Neural cell (in vitro differentiated cells): ENCODE measurements at regions not wholly inside any gene's neighbourhood (a gene's known extent, or its start where the extent isn't known, plus 50 kb on each side); places are given as distances from the start of the nearest gene placed in this dataset.

Source experiments
- H2AFZ ChIP-seq: fragments of 200-600, 300-800 bp; sonication (generic), shearing (Covaris generic); 2 replicates; pipeline ENCODE4 v1.6.0; 2014; ENCODE audit warnings: low read depth, mild to moderate bottlenecking, antibody characterized with exemption, low read length, moderate library complexity
- H3F3A ChIP-seq: fragments of 200-600 bp; shearing (Covaris generic); 2 replicates; pipeline ENCODE4 v1.6.1; 2016; ENCODE audit warnings: mild to moderate bottlenecking, moderate library complexity, mixed read lengths, antibody characterized with exemption, low read length; ENCODE audit not compliant: insufficient read depth, poor library complexity, severe bottlenecking
- H3K27ac ChIP-seq: fragments of 200-600, 300-800 bp; sonication (generic), shearing (Covaris generic); 2 replicates; pipeline ENCODE4 v1.5.1; 2014; ENCODE audit warnings: mild to moderate bottlenecking, low read length, moderate library complexity
- H3K27me3 ChIP-seq: fragments of 300-800, 200-600 bp; sonication (generic), shearing (Covaris generic); 2 replicates; pipeline ENCODE4 v1.6.0; 2014; ENCODE audit warnings: mild to moderate bottlenecking, low read depth, low read length, moderate library complexity; ENCODE audit not compliant: insufficient read depth
- H3K36me3 ChIP-seq: fragments of 300-800, 200-600 bp; sonication (generic), shearing (Covaris generic); 2 replicates; pipeline ENCODE4 v1.5.1; 2014; ENCODE audit warnings: mild to moderate bottlenecking, antibody characterized with exemption, low read length, moderate library complexity; ENCODE audit not compliant: insufficient read depth
- H3K4me2 ChIP-seq: fragments of 300-800, 200-600 bp; sonication (generic), shearing (Covaris generic); 2 replicates; pipeline ENCODE4 v1.6.0; 2014; ENCODE audit warnings: mild to moderate bottlenecking, low read length
- H3K4me3 ChIP-seq: fragments of 300-800, 200-600 bp; sonication (generic), shearing (Covaris generic); 2 replicates; pipeline ENCODE4 v1.5.1; 2014; ENCODE audit warnings: mild to moderate bottlenecking, low read length, moderate library complexity
- H3K79me2 ChIP-seq: fragments of 200-600 bp; shearing (Covaris generic); replicated peaks from 2 replicates; pipeline ENCODE4 v1.6.0; 2014; ENCODE audit warnings: mild to moderate bottlenecking, low read length, moderate library complexity; ENCODE audit not compliant: insufficient read depth
- H3K9ac ChIP-seq: fragments of 300-800, 200-600 bp; sonication (generic), shearing (Covaris generic); 2 replicates; pipeline ENCODE4 v1.6.1; 2016; ENCODE audit warnings: mild to moderate bottlenecking, low read length, mixed read lengths
- H3K9me2 ChIP-seq: fragments of 200-600 bp; shearing (Covaris generic); 2 replicates; pipeline ENCODE4 v1.6.1; 2016; ENCODE audit warnings: mild to moderate bottlenecking, low read length, mixed read lengths; ENCODE audit not compliant: insufficient read depth
- H3K9me3 ChIP-seq: fragments of 200-600, 300-800 bp; sonication (generic), shearing (Covaris generic); 2 replicates; pipeline ENCODE4 v1.6.1; 2016; ENCODE audit warnings: mild to moderate bottlenecking, mixed run types, low read length, moderate library complexity, mixed read lengths
- H4K20me1 ChIP-seq: fragments of 200-600 bp; shearing (Covaris generic); 2 replicates; pipeline ENCODE4 v1.6.1; 2016; ENCODE audit warnings: mild to moderate bottlenecking, mixed run types; ENCODE audit not compliant: insufficient read depth
- EZH2 ChIP-seq: fragments of 200-600, 300-800 bp; shearing (Covaris generic), sonication (generic); IDR thresholded peaks from 2 replicates; pipeline ENCODE4 v1.6.1; 2014; ENCODE audit warnings: antibody characterized with exemption, low read length, borderline replicate concordance, mild to moderate bottlenecking; ENCODE audit not compliant: insufficient read depth, poor library complexity, severe bottlenecking
- MXI1 ChIP-seq: fragments of 450-650 bp; conservative IDR thresholded peaks from 2 replicates; pipeline ENCODE4 v1.6.1; 2014; ENCODE audit warnings: antibody characterized with exemption, mild to moderate bottlenecking; ENCODE audit not compliant: poor library complexity, severe bottlenecking
- POLR2AphosphoS5 ChIP-seq: IDR thresholded peaks from 2 replicates; pipeline ENCODE4 v1.6.1; 2012
- RAD21 ChIP-seq: fragments of 450-650 bp; conservative IDR thresholded peaks from 2 replicates; pipeline ENCODE4 v1.6.1; 2014; ENCODE audit warnings: antibody characterized with exemption, mild to moderate bottlenecking, moderate library complexity
- REST ChIP-seq: IDR thresholded peaks from 2 replicates; pipeline ENCODE4 v1.6.1; 2012; ENCODE audit warnings: borderline replicate concordance
- SMC3 ChIP-seq: fragments of 450-650 bp; conservative IDR thresholded peaks from 2 replicates; pipeline ENCODE4 v1.6.1; 2014; ENCODE audit warnings: antibody characterized with exemption, mild to moderate bottlenecking, moderate library complexity; ENCODE audit not compliant: poor library complexity
- TAF1 ChIP-seq: IDR thresholded peaks from 2 replicates; pipeline ENCODE4 v1.6.1; 2012; ENCODE audit warnings: low read depth
- TF ChIP-seq, protein P1 (sequence below): fragments of 450-650 bp; IDR thresholded peaks from 2 replicates; pipeline ENCODE4 v1.5.1; 2014; ENCODE audit warnings: antibody characterized with exemption, mild to moderate bottlenecking, moderate library complexity; ENCODE audit not compliant: poor library complexity, severe bottlenecking

- Histone ChIP-seq H3K9me3 (no peaks in the 10 kb centered on the region), H2AFZ (no peak overlapping the region), H3F3A (no peaks in the 10 kb centered on the region), H3K27ac (no peak overlapping the region), H3K79me2 (no peaks in the 10 kb centered on the region), H3K9ac (no peak overlapping the region), H3K36me3 (no peaks in the 10 kb centered on the region), H3K4me3 (no peak overlapping the region), H4K20me1 (no peaks in the 10 kb centered on the region), H3K9me2 (no peaks in the 10 kb centered on the region), H3K4me2 (no peak overlapping the region), H3K27me3 (no peaks in the 10 kb centered on the region)
- TF ChIP-seq REST (no peak), MXI1 (no peak), POLR2AphosphoS5 (no peak), EZH2 (no peak), RAD21 (no peak), TAF1 (no peak), SMC3 (no peak)
- TF ChIP-seq, protein P1, sequence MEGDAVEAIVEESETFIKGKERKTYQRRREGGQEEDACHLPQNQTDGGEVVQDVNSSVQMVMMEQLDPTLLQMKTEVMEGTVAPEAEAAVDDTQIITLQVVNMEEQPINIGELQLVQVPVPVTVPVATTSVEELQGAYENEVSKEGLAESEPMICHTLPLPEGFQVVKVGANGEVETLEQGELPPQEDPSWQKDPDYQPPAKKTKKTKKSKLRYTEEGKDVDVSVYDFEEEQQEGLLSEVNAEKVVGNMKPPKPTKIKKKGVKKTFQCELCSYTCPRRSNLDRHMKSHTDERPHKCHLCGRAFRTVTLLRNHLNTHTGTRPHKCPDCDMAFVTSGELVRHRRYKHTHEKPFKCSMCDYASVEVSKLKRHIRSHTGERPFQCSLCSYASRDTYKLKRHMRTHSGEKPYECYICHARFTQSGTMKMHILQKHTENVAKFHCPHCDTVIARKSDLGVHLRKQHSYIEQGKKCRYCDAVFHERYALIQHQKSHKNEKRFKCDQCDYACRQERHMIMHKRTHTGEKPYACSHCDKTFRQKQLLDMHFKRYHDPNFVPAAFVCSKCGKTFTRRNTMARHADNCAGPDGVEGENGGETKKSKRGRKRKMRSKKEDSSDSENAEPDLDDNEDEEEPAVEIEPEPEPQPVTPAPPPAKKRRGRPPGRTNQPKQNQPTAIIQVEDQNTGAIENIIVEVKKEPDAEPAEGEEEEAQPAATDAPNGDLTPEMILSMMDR = no peak
These were observed 50.4 kb upstream of the APCDD1L start for GRCh38 chr20:58565461-58566175.
